GM21737 (cell line): ENCODE measurements at regions not wholly inside any gene's neighbourhood (a gene's known extent, or its start where the extent isn't known, plus 50 kb on each side); places are given as distances from the start of the nearest gene placed in this dataset.

Experiments
- ATAC-seq: cut with Tn5 transposase; IDR thresholded peaks from one replicate; pipeline ENCODE4 v1.9.1; 2021; ENCODE audit warnings: mild to moderate bottlenecking, moderate library complexity; ENCODE audit not compliant: unreplicated experiment

- no peak for ATAC-seq
These were observed 1035.4 kb upstream of the SEMA6D start for GRCh38 chr15:46681901-46682300.

GRCh38 chr15:46682969-46683791 is 1034.1 kb upstream of the SEMA6D start:
- no peak for ATAC-seq

DNA sequence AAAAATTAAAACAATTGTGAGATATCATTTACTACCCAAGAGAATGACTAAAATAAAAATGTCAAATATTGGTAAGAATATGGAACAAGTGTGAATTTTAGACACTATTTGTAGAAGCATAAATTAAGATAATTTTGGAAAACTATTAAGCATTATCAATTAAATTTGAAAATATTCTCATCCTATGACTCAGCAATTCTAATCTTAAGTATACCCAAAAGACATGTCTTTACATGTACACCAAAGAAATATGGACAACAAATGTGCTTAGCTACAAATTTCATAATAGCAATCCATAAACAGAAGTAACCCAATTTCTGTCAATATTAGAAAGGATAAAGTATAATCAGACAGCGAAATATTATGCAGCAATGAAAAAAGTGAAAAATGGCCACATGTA is 1032.2 kb upstream of the SEMA6D start:
- ATAC-seq, result no peak

DNA sequence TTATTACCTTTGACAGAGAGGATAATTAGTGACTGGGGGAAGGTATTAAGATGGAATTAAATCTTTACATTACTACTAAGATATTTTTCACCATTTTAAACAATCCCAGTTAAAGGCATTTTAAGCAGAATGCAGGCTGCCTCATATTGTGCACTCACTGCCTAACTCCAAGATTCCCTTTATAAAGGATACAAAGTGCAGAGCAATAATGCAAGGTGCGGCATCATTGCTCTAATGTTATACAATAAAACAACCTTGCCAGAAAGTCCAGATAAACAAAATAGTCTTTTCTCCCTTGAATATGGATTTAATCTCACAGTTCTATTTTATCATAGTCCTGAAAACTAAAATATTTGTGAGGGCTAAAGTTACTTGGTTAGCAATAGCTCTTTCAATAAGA is 1031.6 kb upstream of the SEMA6D start:
- no peak for ATAC-seq

- no peak for ATAC-seq
These were observed 1021.0 kb upstream of the SEMA6D start for GRCh38 chr15:46696281-46696680.

DNA sequence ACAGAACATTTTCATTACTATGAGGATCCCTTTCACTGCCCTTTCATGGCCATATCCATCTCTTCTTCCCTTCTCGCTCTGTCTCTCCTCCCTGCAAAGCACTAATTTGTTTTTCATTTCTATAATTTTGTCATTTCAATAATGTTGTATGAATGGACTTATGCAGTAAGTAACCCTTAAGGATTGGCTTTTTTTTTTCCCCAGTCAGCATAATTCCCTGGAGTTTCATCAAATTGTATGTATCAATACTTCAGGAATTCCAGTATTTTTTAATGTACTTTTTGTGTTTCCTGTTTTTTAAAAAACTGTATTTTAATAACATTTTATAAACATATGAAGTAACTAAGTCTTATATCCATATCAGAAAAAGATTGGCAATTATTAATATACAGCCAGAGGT is 1016.0 kb upstream of the SEMA6D start:
- no peak for ATAC-seq

GRCh38 chr15:46701896-46702295 is 1015.4 kb upstream of the SEMA6D start:
- ATAC-seq, result no peak

GRCh38 chr15:46703020-46703861 is 1014.1 kb upstream of the SEMA6D start:
- no peak for ATAC-seq

- ATAC-seq, result no peak
These were observed 1013.3 kb upstream of the SEMA6D start for GRCh38 chr15:46703871-46704637.

- ATAC-seq, result no peak
These were observed 1009.9 kb upstream of the SEMA6D start for GRCh38 chr15:46707452-46707851.

- ATAC-seq, result no peak
These were observed 1009.1 kb upstream of the SEMA6D start for GRCh38 chr15:46708226-46708625.

DNA sequence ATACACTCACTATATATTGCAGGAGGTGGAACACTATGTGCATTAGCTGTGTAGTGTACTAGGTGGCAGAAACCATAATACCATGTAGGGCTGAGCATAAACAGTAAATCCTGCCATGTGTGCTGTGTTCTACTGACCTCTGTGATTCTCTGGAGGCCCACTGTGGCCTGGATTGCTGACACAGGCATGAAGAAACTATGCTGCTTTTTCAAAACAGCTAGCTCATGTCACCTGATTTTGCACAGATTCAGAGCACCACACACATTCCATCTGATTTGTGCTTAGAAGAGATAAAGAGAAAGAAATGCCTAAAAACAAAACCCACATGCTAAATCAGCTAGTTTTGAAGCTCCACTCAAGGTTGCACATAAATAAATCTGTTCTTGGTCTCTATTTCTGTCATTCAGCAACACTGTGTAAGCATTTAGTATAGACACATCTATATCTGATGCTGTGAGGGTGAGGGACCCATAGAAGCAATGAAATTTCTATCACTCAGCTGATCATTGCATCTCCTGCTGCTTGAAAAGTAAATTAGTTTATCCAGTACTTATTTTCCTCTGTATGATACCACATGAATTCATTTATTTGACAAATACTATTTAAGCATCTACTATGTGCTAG is 1007.7 kb upstream of the SEMA6D start:
- ATAC-seq, result no peak

GRCh38 chr15:46710401-46710960 is 1006.8 kb upstream of the SEMA6D start:
- no peak for ATAC-seq

DNA sequence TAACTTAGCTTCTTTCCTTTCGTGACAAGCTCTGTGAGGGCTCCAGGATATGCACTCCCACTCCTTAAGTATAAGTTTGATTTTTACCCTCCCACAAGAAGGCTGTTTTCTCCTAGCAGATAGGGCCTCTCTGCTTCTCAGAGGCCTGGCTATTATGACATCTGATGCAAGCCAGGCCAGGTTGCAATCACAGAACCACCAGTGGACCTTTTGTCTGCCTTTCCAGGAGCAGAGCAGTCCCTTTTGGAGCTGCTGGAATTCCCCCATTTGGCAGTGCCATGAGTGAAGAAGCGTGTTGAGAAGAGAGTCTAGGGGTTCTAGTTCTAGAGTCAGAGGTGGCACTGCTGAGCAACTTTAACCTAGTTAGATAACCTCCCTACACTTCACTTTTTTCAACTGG is 1004.3 kb upstream of the SEMA6D start:
- ATAC-seq, result no peak

DNA sequence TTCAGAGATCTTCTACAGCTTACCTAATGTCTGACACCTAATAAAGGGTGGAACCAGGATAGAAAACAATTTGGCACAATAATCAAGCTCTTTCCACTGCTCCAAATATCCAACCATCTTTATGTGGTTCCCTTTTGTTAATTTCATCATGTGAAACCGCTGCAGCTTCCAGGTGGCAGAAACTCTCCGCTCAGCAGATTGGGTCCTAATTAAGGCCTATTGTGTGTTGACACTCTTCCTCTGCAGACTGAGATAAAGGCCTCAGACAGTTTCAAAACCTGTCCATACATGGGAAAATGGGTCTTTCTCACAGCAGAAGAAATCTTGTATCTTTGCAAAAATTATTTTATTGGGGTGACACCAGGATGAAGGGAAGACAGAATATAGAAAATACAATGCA is 1002.4 kb upstream of the SEMA6D start:
- no peak for ATAC-seq

- no peak for ATAC-seq
These were observed 994.0 kb upstream of the SEMA6D start for GRCh38 chr15:46723308-46723707.

- ATAC-seq, result no peak
These were observed 985.2 kb upstream of the SEMA6D start for GRCh38 chr15:46732060-46732459.

DNA sequence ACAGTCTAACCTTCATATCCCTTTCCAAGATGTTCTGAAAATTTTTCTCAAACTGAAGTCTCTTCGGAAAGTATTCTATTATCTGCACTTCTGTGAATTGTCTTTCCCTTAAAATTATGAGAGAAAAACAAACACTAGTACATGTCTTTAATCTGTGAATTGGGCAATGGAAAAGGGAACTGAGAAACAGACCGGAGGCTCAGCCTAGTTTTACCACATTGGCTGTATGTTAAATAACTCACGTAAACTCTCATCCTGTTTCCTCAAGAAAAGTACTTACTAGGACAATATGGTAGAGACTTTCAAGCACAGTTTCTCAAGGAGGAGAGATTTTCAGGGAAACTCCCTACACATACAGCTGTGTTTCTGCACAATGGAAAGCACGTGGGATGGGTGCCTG is 982.2 kb upstream of the SEMA6D start:
- no peak for ATAC-seq

GRCh38 chr15:46751303-46751702 is 966.0 kb upstream of the SEMA6D start:
- no peak for ATAC-seq

GRCh38 chr15:46753946-46754345 is 963.4 kb upstream of the SEMA6D start:
- ATAC-seq, result no peak

GRCh38 chr15:46763091-46763490 is 954.2 kb upstream of the SEMA6D start:
- no peak for ATAC-seq
